ENCODE measurements at regions not wholly inside any gene's neighbourhood (a gene's known extent, or its start where the extent isn't known, plus 50 kb on each side); places are given as distances from the start of the nearest gene placed in this dataset.

DNA sequence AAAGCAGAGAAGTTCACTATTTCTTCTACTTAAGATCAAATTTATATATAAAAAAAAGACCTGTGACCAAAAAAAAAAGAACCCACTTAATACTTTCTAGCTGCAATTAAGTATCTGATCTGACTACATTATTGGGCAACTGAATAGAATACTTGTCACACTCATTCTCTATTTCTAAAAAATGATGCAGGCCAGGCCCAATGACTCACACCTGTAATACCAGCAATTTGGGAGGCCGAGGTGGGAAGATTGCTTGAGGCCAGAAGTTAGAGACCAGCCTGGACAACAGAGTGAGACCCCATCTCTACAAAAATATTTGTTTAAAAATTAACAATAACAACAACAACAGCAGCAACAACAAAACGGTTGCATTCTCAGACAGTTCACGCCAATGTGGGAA lies 108.8 kb upstream of the BMP2K start:
- Mint-ChIP-seq H3K9me3 (peaks cover 0 to 2% (median 0%) of the 10 kb centered on the region in 7 donors), H3K4me3 (no peak overlapping the region), H3K36me3 (no peaks in the 10 kb centered on the region), H3K27me3 (peaks cover 4% of the 10 kb centered on the region), H3K27ac (no peak overlapping the region), H3K4me1 (peaks cover 0 to 11% (median 0%) of the 10 kb centered on the region in 4 donors)
- Histone ChIP-seq H3K4me3 (ENCODE audit: low read depth, low read length) (no peak overlapping the region), H3K27me3 (ENCODE audit: control insufficient read depth, insufficient read depth, low read length) (peaks cover 2% of the 10 kb centered on the region), H3K4me1 (ENCODE audit: control insufficient read depth, insufficient read depth, low read length, poor library complexity, severe bottlenecking) (no peaks in the 10 kb centered on the region), H3K36me3 (ENCODE audit: control insufficient read depth, insufficient read depth, low read length) (no peaks in the 10 kb centered on the region), H3K27ac (ENCODE audit: insufficient read depth, low read length, poor library complexity, severe bottlenecking) (no peak overlapping the region), H3K9me3 (ENCODE audit: control insufficient read depth in 2 of 2, low read length in 2 of 2) (no peaks in the 10 kb centered on the region)
- ATAC-seq (ENCODE audit: low read depth in 2 of 2) (no peak), DNase-seq (no peak)

GRCh38 chr4:78667764-78668163 lies 108.4 kb upstream of the BMP2K start:
- Mint-ChIP-seq H3K36me3 (no peaks in the 10 kb centered on the region), H3K4me3 (no peak overlapping the region), H3K9me3 (peaks cover 0 to 2% (median 0%) of the 10 kb centered on the region in 7 donors), H3K27ac (no peak overlapping the region), H3K4me1 (peaks cover 0 to 11% (median 0%) of the 10 kb centered on the region in 4 donors), H3K27me3 (peaks cover 8% of the 10 kb centered on the region)
- Histone ChIP-seq H3K27ac (ENCODE audit: insufficient read depth, low read length, poor library complexity, severe bottlenecking) (no peak overlapping the region), H3K27me3 (ENCODE audit: control insufficient read depth, insufficient read depth, low read length) (peaks cover 4% of the 10 kb centered on the region), H3K4me3 (ENCODE audit: low read depth, low read length) (no peak overlapping the region), H3K36me3 (ENCODE audit: control insufficient read depth, insufficient read depth, low read length) (no peaks in the 10 kb centered on the region), H3K4me1 (ENCODE audit: control insufficient read depth, insufficient read depth, low read length, poor library complexity, severe bottlenecking) (no peaks in the 10 kb centered on the region), H3K9me3 (ENCODE audit: control insufficient read depth in 2 of 2, low read length in 2 of 2) (no peaks in the 10 kb centered on the region)
- DNase-seq (no peak), ATAC-seq (ENCODE audit: low read depth in 2 of 2) (no peak)

DNA sequence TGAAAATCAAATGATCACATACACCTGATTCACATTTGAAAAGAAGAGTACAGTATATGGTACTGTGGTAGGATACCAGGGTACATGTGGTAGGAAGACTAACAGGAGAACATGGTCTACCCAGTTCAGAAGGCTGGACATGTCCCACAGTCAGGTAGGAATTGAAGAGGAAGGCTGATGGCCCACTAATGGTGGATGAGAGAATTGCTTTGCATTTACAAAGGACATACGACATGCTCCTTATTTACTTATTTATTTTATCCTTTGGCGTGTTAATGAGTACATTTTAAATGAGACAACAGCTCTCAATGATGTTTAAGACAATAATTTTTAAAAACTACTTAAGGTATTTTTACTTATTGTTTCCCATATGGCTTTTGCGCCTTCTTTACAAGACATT lies 106.7 kb upstream of the BMP2K start:
- Mint-ChIP-seq H3K36me3 (no peaks in the 10 kb centered on the region), H3K4me1 (peaks cover 0 to 11% (median 0%) of the 10 kb centered on the region in 4 donors), H3K4me3 (no peak overlapping the region), H3K9me3 (peaks cover 0 to 2% (median 0%) of the 10 kb centered on the region in 7 donors), H3K27ac (no peak overlapping the region), H3K27me3 (peaks cover 13% of the 10 kb centered on the region)
- H3K36me3 ChIP-seq (ENCODE audit: control insufficient read depth, insufficient read depth, low read length) = no peaks in the 10 kb centered on the region
- H3K27ac ChIP-seq (ENCODE audit: insufficient read depth, low read length, poor library complexity, severe bottlenecking) = no peak overlapping the region
- no peak for ATAC-seq (ENCODE audit: low read depth in 2 of 2)
- peaks cover 4% of the 10 kb centered on the region for H3K27me3 ChIP-seq (ENCODE audit: control insufficient read depth, insufficient read depth, low read length)
- DNase-seq = no peak
- H3K4me1 ChIP-seq (ENCODE audit: control insufficient read depth, insufficient read depth, low read length, poor library complexity, severe bottlenecking) = no peaks in the 10 kb centered on the region
- H3K9me3 ChIP-seq (ENCODE audit: control insufficient read depth in 2 of 2, low read length in 2 of 2) = no peaks in the 10 kb centered on the region
- H3K4me3 ChIP-seq (ENCODE audit: low read depth, low read length) = no peak overlapping the region

GRCh38 chr4:78671903-78672815 lies 104.0 kb upstream of the BMP2K start:
- H3K4me3 Mint-ChIP-seq = no peak overlapping the region
- no peaks in the 10 kb centered on the region for H3K4me1 ChIP-seq (ENCODE audit: control insufficient read depth, insufficient read depth, low read length, poor library complexity, severe bottlenecking)
- peaks cover 29% of the 10 kb centered on the region for H3K27me3 Mint-ChIP-seq
- DNase-seq (no peak), ATAC-seq (ENCODE audit: low read depth in 2 of 2) (no peak)
- H3K27me3 ChIP-seq (ENCODE audit: control insufficient read depth, insufficient read depth, low read length) = peaks cover 4% of the 10 kb centered on the region
- H3K36me3 Mint-ChIP-seq = no peaks in the 10 kb centered on the region
- H3K4me1 Mint-ChIP-seq = peaks cover 0 to 7% (median 0%) of the 10 kb centered on the region in 4 donors
- H3K36me3 ChIP-seq (ENCODE audit: control insufficient read depth, insufficient read depth, low read length) = no peaks in the 10 kb centered on the region
- no peak overlapping the region for H3K4me3 ChIP-seq (ENCODE audit: low read depth, low read length)
- peaks cover 0 to 8% (median 2%) of the 10 kb centered on the region in 7 donors for H3K9me3 Mint-ChIP-seq
- no peak overlapping the region for H3K27ac Mint-ChIP-seq
- peaks cover 0 to 5% of the 10 kb centered on the region in 2 experiments for H3K9me3 ChIP-seq (ENCODE audit: control insufficient read depth in 2 of 2, low read length in 2 of 2)
- H3K27ac ChIP-seq (ENCODE audit: insufficient read depth, low read length, poor library complexity, severe bottlenecking) = no peak overlapping the region

- Mint-ChIP-seq H3K9me3 (peaks cover 0 to 8% (median 2%) of the 10 kb centered on the region in 7 donors), H3K27me3 (peaks cover 29% of the 10 kb centered on the region), H3K4me1 (peaks cover 0 to 2% (median 0%) of the 10 kb centered on the region in 4 donors), H3K27ac (no peak overlapping the region), H3K4me3 (no peak overlapping the region), H3K36me3 (no peaks in the 10 kb centered on the region)
- Histone ChIP-seq H3K4me1 (ENCODE audit: control insufficient read depth, insufficient read depth, low read length, poor library complexity, severe bottlenecking) (no peaks in the 10 kb centered on the region), H3K36me3 (ENCODE audit: control insufficient read depth, insufficient read depth, low read length) (no peaks in the 10 kb centered on the region), H3K27me3 (ENCODE audit: control insufficient read depth, insufficient read depth, low read length) (peaks cover 4% of the 10 kb centered on the region), H3K27ac (ENCODE audit: insufficient read depth, low read length, poor library complexity, severe bottlenecking) (no peak overlapping the region), H3K9me3 (ENCODE audit: control insufficient read depth in 2 of 2, low read length in 2 of 2) (peaks cover 0 to 5% of the 10 kb centered on the region in 2 experiments), H3K4me3 (ENCODE audit: low read depth, low read length) (no peak overlapping the region)
- DNase-seq (no peak), ATAC-seq (ENCODE audit: low read depth in 2 of 2) (no peak)
Observed at GRCh38 chr4:78673337-78673736, 102.8 kb upstream of the BMP2K start.

DNA sequence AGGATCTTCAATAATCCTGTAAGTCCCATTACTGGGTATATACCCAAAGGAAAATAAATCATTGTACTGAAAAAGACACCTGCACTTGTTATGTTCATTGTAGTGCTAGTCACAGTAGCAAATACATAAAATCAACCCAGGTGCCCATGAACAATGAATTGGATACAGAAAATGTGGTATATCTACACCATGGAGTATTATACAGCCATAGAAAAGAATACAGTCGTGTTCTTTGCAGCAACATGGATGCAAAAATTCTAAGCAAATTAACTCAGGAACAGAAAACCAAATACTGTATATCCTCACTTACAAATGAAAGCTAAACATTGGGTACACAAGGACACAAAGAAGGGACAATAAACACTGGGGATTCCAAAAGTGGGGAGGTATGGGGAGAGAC lies 100.8 kb upstream of the BMP2K start:
- H3K4me1 Mint-ChIP-seq = no peaks in the 10 kb centered on the region
- Histone ChIP-seq H3K27me3 (ENCODE audit: control insufficient read depth, insufficient read depth, low read length) (peaks cover 4% of the 10 kb centered on the region), H3K9me3 (ENCODE audit: control insufficient read depth in 2 of 2, low read length in 2 of 2) (peaks cover 0 to 5% of the 10 kb centered on the region in 2 experiments), H3K27ac (ENCODE audit: insufficient read depth, low read length, poor library complexity, severe bottlenecking) (no peak overlapping the region), H3K4me3 (ENCODE audit: low read depth, low read length) (no peak overlapping the region), H3K4me1 (ENCODE audit: control insufficient read depth, insufficient read depth, low read length, poor library complexity, severe bottlenecking) (no peaks in the 10 kb centered on the region), H3K36me3 (ENCODE audit: control insufficient read depth, insufficient read depth, low read length) (no peaks in the 10 kb centered on the region)
- DNase-seq = no peak
- peaks cover 38% of the 10 kb centered on the region for H3K27me3 Mint-ChIP-seq
- no peak overlapping the region for H3K27ac Mint-ChIP-seq
- ATAC-seq (ENCODE audit: low read depth in 2 of 2) = no peak
- no peaks in the 10 kb centered on the region for H3K36me3 Mint-ChIP-seq
- H3K9me3 Mint-ChIP-seq = peaks cover 0 to 8% (median 2%) of the 10 kb centered on the region in 7 donors
- no peak overlapping the region for H3K4me3 Mint-ChIP-seq

DNA sequence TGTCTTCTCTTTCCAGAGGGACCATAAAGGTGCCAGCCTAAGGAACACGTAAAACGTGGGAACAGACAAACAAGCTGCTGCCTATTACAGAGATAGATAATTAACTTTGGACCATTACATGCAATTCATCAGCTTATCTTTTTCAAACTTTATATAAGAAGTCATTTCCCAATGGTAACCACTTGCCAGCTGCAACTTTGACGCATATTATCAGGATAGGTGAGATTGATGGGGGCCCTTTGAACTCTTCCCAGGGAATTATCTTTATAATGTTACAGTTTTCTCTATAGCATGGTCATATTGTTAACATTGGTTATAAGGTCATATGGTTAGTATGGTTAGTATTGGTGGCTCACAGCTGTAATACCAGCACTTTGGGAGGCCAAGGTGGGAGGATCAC lies 94.1 kb upstream of the BMP2K start:
- ATAC-seq (ENCODE audit: low read depth in 2 of 2) = no peak

DNA sequence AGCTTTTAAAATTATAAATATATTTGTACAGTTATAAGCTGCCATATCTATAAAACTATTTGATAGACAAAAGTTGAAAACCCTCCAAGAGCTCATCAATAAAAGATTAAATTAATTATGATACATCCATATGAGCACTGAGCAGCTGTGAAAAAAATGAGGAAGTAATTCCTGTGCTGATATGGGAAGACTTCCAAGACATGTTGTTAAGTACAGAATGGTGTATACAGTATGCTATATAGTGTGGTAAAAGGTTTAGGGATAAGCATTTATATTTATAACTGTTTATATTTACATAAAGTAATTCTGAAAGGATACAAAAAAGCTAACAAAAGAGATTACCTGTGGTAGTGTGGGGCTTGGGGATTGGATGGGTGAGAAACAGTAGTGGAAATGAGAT lies 92.8 kb upstream of the BMP2K start:
- Histone ChIP-seq H3K36me3 (ENCODE audit: control insufficient read depth, insufficient read depth, low read length) (no peaks in the 10 kb centered on the region), H3K27ac (ENCODE audit: insufficient read depth, low read length, poor library complexity, severe bottlenecking) (no peak overlapping the region), H3K27me3 (ENCODE audit: control insufficient read depth, insufficient read depth, low read length) (peaks cover 4% of the 10 kb centered on the region), H3K4me1 (ENCODE audit: control insufficient read depth, insufficient read depth, low read length, poor library complexity, severe bottlenecking) (no peaks in the 10 kb centered on the region), H3K9me3 (ENCODE audit: control insufficient read depth in 2 of 2, low read length in 2 of 2) (no peaks in the 10 kb centered on the region), H3K4me3 (ENCODE audit: low read depth, low read length) (no peak overlapping the region)
- ATAC-seq (ENCODE audit: low read depth in 2 of 2) (no peak), DNase-seq (no peak)
- no peaks in the 10 kb centered on the region for H3K36me3 Mint-ChIP-seq
- no peak overlapping the region for H3K27ac Mint-ChIP-seq
- H3K4me1 Mint-ChIP-seq = no peaks in the 10 kb centered on the region
- peaks cover 22% of the 10 kb centered on the region for H3K27me3 Mint-ChIP-seq
- no peaks in the 10 kb centered on the region for H3K9me3 Mint-ChIP-seq
- no peak overlapping the region for H3K4me3 Mint-ChIP-seq

More for the DNA sequence above, 94.1 kb upstream of the BMP2K start:
- H3K36me3 ChIP-seq (ENCODE audit: control insufficient read depth, insufficient read depth, low read length) = no peaks in the 10 kb centered on the region
- peaks cover 4% of the 10 kb centered on the region for H3K27me3 ChIP-seq (ENCODE audit: control insufficient read depth, insufficient read depth, low read length)
- no peak overlapping the region for H3K27ac Mint-ChIP-seq
- H3K27me3 Mint-ChIP-seq = peaks cover 22% of the 10 kb centered on the region
- H3K4me3 ChIP-seq (ENCODE audit: low read depth, low read length) = no peak overlapping the region
- no peak overlapping the region for H3K27ac ChIP-seq (ENCODE audit: insufficient read depth, low read length, poor library complexity, severe bottlenecking)
- H3K4me1 ChIP-seq (ENCODE audit: control insufficient read depth, insufficient read depth, low read length, poor library complexity, severe bottlenecking) = no peaks in the 10 kb centered on the region
- no peaks in the 10 kb centered on the region for H3K9me3 Mint-ChIP-seq
- no peaks in the 10 kb centered on the region for H3K4me1 Mint-ChIP-seq
- no peaks in the 10 kb centered on the region for H3K9me3 ChIP-seq (ENCODE audit: control insufficient read depth in 2 of 2, low read length in 2 of 2)
- H3K4me3 Mint-ChIP-seq = no peak overlapping the region
- no peak for DNase-seq
- H3K36me3 Mint-ChIP-seq = no peaks in the 10 kb centered on the region
